ENCODE measurements at regions not wholly inside any gene's neighbourhood (a gene's known extent, or its start where the extent isn't known, plus 50 kb on each side); places are given as distances from the start of the nearest gene placed in this dataset.

- no peak for DNase-seq
- no peak for TF ChIP-seq CTCF (IDR thresholded peaks at IDR 0.05)
- TF ChIP-seq POLR2A (IDR thresholded peaks at IDR 0.05) = no peak
- Histone ChIP-seq H3K4me3 (no peak overlapping the region), H3K9me3 (replicated peaks in 1 of 3) (peaks cover 0 to 5% (median 0%) of the 10 kb centered on the region in 3 donors), H3K36me3 (replicated peaks in 1 of 2) (no peaks in the 10 kb centered on the region), H3K4me1 (replicated peaks in 1 of 2) (no peaks in the 10 kb centered on the region), H3K27me3 (no peaks in the 10 kb centered on the region), H3K27ac (no peak overlapping the region)
- WGBS, 4 donors = 39 to 53% (median 43%) methylated on average over 5 of the region's 5 CpGs
- intact Hi-C loops (cut with DNase I) = no loop called here
Observed at GRCh38 chr14:76612654-76613053, 148.6 kb upstream of the VASH1 start.

- 65 to 75% (median 68%) methylated on average over 2 of the region's 2 CpGs for WGBS, 4 donors
- TF ChIP-seq CTCF (IDR thresholded peaks at IDR 0.05) = no peak
- TF ChIP-seq POLR2A (IDR thresholded peaks at IDR 0.05) = no peak
- H3K4me3 ChIP-seq = no peak overlapping the region
- no peaks in the 10 kb centered on the region for H3K27me3 ChIP-seq
- H3K4me1 ChIP-seq (replicated peaks in 1 of 2) = no peaks in the 10 kb centered on the region
- intact Hi-C loops (cut with DNase I) = no loop called here
- H3K36me3 ChIP-seq (replicated peaks in 1 of 2) = no peaks in the 10 kb centered on the region
- peaks cover 0 to 14% (median 0%) of the 10 kb centered on the region in 3 donors for H3K9me3 ChIP-seq (replicated peaks in 1 of 3)
- DNase-seq = no peak
- no peak overlapping the region for H3K27ac ChIP-seq
Observed at GRCh38 chr14:76613616-76614015, 147.7 kb upstream of the VASH1 start.

- Histone ChIP-seq H3K27me3 (no peaks in the 10 kb centered on the region), H3K4me1 (replicated peaks in 1 of 2) (no peaks in the 10 kb centered on the region), H3K27ac (no peak overlapping the region), H3K9me3 (replicated peaks in 1 of 3) (peaks cover 0 to 14% (median 0%) of the 10 kb centered on the region in 3 donors), H3K4me3 (no peak overlapping the region), H3K36me3 (replicated peaks in 1 of 2) (no peaks in the 10 kb centered on the region)
- WGBS, 4 donors = 45 to 60% (median 51%) methylated on average over 6 to 9 of the region's 9 CpGs
- TF ChIP-seq POLR2A (IDR thresholded peaks at IDR 0.05) = no peak
- no peak for TF ChIP-seq CTCF (IDR thresholded peaks at IDR 0.05)
- DNase-seq = no peak
- intact Hi-C loops (cut with DNase I) = no loop called here
Observed at GRCh38 chr14:76615331-76615730, 145.9 kb upstream of the VASH1 start.

- H3K9me3 ChIP-seq (replicated peaks in 1 of 3) = peaks cover 0 to 14% (median 0%) of the 10 kb centered on the region in 3 donors
- DNase-seq = no peak
- intact Hi-C loops (cut with DNase I) = no loop called here
- H3K36me3 ChIP-seq (replicated peaks in 1 of 2) = no peaks in the 10 kb centered on the region
- H3K4me3 ChIP-seq = no peak overlapping the region
- no peaks in the 10 kb centered on the region for H3K27me3 ChIP-seq
- no peaks in the 10 kb centered on the region for H3K4me1 ChIP-seq (replicated peaks in 1 of 2)
- TF ChIP-seq POLR2A (IDR thresholded peaks at IDR 0.05) = no peak
- no peak for TF ChIP-seq CTCF (IDR thresholded peaks at IDR 0.05)
- WGBS, 4 donors = 73 to 78% (median 77%) methylated on average over 4 of the region's 4 CpGs
- no peak overlapping the region for H3K27ac ChIP-seq
Observed at GRCh38 chr14:76617440-76617839, 143.8 kb upstream of the VASH1 start.

Measured in adrenal gland (tissue), 9 donors.